Body of pancreas (tissue), 4 donors: ENCODE measurements at regions not wholly inside any gene's neighbourhood (a gene's known extent, or its start where the extent isn't known, plus 50 kb on each side); places are given as distances from the start of the nearest gene placed in this dataset.

ENCODE experiments used
- ATAC-seq: fragments of 150-250 bp; one replicate; pipeline ENCODE4 v1.9.1; 2016
- DNase-seq, 4 donors: peaks; one replicate each; pipeline ENCODE4 v3.0.0-alpha.2; 2019
- H3K27ac ChIP-seq, 4 donors: fragments of 200-600 bp; sonication (generic); 1 replicate in 3 of 4; 2 replicates in 1 of 4; pipeline versions ENCODE4 v1.5.1 to v1.6.1; 2016 to 2019; ENCODE audit warnings: mild to moderate bottlenecking in 1 of 4, mixed read lengths in 1 of 4, moderate library complexity in 1 of 4
- H3K27me3 ChIP-seq, 2 donors: fragments of 200-600 bp; sonication (generic); one replicate each; pipeline ENCODE4 v1.6.0; 2016; ENCODE audit warnings: mild to moderate bottlenecking in 1 of 2
- H3K36me3 ChIP-seq, 2 donors: fragments of 200-600 bp; sonication (generic); replicated peaks in 1 of 2; 2 replicates each; pipeline ENCODE4 v1.5.1; 2016; ENCODE audit warnings: low read depth in 2 of 2; ENCODE audit not compliant: insufficient read depth in 1 of 2
- H3K4me1 ChIP-seq: fragments of 200-600 bp; sonication (generic); one replicate; pipeline ENCODE4 v1.6.0; 2016
- H3K4me3 ChIP-seq, 2 donors: fragments of 200-600 bp; sonication (generic); 1 replicate in 1 of 2; 2 replicates in 1 of 2; pipeline ENCODE4 v1.5.1; 2016 to 2019
- H3K9me3 ChIP-seq, 3 donors: fragments of 200-600 bp; sonication (generic); 1 replicate in 2 of 3; 2 replicates in 1 of 3; pipeline ENCODE4 v1.5.1; 2016
- POLR2A ChIP-seq, 3 donors: fragments of 450-650 bp; IDR thresholded peaks; one replicate each; pipeline ENCODE4 v1.6.1; 2016; ENCODE audit warnings: antibody characterized with exemption in 3 of 3, mild to moderate bottlenecking in 2 of 3
- WGBS, 2 donors: methylation state at CpG; one replicate each; pipeline ENCODE4 v1.1.5; 2017; 5-methylcytosine and 5-hydroxymethylcytosine counted together
- intact Hi-C: fragments of 100-400 bp; cut with DNase I; formaldehyde crosslinking; loops from one replicate; pipeline ENCODE4 v1.15.1; 2023
- TF ChIP-seq, protein P1 (sequence below), 7 experiments: fragments of 450-650 bp in 4 of 7; fragments of 200-600 bp in 3 of 7; sonication (generic) in 3 of 7; IDR thresholded peaks; one replicate each; pipeline ENCODE4 v1.5.1; 2016 to 2019; ENCODE audit warnings: antibody characterized with exemption in 7 of 7

- no peak for ATAC-seq
- Histone ChIP-seq H3K36me3 (no peaks in the 10 kb centered on the region), H3K9me3 (no peaks in the 10 kb centered on the region), H3K27ac (no peak overlapping the region), H3K4me1 (no peaks in the 10 kb centered on the region), H3K27me3 (no peaks in the 10 kb centered on the region), H3K4me3 (no peak overlapping the region)
- 40 to 43% methylated on average over 5 of the region's 5 CpGs for WGBS, 2 donors
- intact Hi-C loops: no loop called here
- DNase-seq: no peak
- TF ChIP-seq, protein P1, sequence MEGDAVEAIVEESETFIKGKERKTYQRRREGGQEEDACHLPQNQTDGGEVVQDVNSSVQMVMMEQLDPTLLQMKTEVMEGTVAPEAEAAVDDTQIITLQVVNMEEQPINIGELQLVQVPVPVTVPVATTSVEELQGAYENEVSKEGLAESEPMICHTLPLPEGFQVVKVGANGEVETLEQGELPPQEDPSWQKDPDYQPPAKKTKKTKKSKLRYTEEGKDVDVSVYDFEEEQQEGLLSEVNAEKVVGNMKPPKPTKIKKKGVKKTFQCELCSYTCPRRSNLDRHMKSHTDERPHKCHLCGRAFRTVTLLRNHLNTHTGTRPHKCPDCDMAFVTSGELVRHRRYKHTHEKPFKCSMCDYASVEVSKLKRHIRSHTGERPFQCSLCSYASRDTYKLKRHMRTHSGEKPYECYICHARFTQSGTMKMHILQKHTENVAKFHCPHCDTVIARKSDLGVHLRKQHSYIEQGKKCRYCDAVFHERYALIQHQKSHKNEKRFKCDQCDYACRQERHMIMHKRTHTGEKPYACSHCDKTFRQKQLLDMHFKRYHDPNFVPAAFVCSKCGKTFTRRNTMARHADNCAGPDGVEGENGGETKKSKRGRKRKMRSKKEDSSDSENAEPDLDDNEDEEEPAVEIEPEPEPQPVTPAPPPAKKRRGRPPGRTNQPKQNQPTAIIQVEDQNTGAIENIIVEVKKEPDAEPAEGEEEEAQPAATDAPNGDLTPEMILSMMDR (IDR thresholded peaks at IDR 0.05): no peak
Measured at GRCh38 chr11:115117956-115118493, 386.2 kb downstream of the CADM1 start.

DNA sequence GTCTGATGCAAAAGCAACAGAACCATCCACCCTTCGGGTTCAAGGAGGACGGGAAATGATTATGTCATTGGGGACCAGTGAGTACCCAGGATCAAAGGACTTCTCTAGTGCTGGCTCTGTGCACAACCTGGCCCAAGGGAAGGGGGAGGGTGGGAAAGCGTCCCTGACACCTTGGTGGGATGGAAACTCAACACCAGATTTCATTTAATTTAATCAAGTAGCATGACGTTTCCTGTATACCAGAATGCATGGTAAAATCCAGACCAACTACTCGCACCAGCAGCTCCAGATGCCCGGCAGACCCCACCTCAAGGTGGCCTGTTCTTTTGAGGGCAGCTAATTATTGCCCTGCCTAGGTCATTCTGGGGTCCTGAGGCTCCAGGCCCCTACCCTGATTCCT is 385.1 kb downstream of the CADM1 start:
- no peak for DNase-seq
- Histone ChIP-seq H3K4me3 (no peak overlapping the region), H3K4me1 (no peaks in the 10 kb centered on the region), H3K27me3 (no peaks in the 10 kb centered on the region), H3K27ac (no peak overlapping the region), H3K36me3 (no peaks in the 10 kb centered on the region), H3K9me3 (no peaks in the 10 kb centered on the region)
- ATAC-seq: no peak
- TF ChIP-seq, protein P1 (IDR thresholded peaks at IDR 0.05): no peak
- TF ChIP-seq POLR2A (IDR thresholded peaks at IDR 0.05): no peak
- 70 to 73% methylated on average over 6 of the region's 6 CpGs for WGBS, 2 donors
- intact Hi-C loops: no loop called here
